ENCODE measurements at regions not wholly inside any gene's neighbourhood (a gene's known extent, or its start where the extent isn't known, plus 50 kb on each side); places are given as distances from the start of the nearest gene placed in this dataset.
"Not testable (repeated sequence)": the region's sequence is repeated elsewhere in the genome, so short reads cannot be mapped to it uniquely, and the experiment has no call there.

DNA sequence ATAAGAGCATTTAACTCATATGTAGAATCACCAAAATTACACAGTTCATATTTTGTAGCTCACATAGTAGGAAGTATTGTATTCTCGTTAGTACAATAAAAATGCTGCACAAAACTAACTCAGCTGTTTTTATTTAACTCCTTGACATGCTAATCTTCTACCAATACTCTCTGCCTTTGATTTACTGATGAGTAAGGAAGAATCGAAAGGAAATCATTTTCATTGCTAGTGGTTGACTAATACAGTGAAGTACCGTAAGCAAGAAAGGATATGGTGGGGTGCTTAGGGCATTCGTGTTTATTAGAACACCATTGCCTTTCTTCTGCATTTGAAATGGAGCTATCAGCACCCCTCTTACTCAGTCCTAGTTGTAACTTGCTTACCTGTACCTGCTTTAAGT, 1239.1 kb upstream of the TENM3 start:
- DNase-seq (ENCODE audit: low spot score): no peak

DNA sequence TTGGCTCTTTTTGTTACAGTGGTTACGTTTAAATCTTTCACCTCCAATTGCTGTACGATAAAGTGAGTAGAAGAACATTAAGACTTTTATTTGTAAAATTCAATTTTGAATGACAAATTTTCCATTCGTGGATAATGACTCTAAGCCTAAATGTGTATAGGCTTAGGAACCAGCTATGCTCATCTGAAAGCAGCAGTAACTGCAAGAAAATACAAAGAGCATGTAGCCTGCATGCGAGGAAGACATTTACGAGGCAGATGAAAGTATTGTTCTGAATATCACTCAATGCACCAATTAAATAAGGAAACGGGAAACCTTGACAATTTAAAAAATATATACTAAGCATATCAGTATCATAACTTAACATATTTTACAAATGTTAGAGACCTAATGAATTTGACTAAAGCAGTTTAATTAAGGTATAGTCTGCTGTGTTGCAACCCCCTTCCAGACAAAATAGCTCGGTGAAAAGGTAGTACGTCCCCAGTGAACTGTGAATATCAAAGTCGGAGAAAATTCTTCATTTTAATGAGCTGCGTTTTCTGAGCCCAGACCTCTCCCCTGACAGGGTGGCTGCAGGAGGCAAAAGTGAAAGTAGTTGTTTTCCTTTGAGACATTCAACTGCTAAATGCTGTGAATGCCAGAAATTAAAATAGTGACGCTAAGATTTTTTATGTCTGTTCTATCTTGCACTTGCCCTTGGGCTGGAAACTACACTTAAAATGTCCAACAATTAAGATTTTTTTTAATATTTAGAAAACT, 1236.5 kb upstream of the TENM3 start:
- no peak for DNase-seq (ENCODE audit: low spot score)

DNA sequence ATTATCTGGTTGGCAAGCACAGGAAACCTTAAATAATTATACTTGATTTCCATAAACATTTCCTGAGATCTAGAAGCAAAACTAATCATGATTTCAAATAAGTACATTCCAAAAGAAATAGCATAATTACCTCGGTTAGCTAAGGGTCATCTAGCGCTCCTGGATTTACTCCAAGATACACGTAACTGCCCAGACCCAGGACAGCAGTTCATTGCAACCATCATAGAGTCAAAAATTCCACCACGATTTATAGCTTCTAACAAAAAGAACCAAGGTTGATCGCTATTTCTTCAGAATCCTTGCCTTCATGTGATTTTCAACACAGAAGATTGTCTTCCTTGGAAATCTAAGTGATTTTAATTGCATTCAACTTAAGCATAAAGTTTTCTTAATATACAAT, 1235.5 kb upstream of the TENM3 start:
- no peak for DNase-seq (ENCODE audit: low spot score)

DNA sequence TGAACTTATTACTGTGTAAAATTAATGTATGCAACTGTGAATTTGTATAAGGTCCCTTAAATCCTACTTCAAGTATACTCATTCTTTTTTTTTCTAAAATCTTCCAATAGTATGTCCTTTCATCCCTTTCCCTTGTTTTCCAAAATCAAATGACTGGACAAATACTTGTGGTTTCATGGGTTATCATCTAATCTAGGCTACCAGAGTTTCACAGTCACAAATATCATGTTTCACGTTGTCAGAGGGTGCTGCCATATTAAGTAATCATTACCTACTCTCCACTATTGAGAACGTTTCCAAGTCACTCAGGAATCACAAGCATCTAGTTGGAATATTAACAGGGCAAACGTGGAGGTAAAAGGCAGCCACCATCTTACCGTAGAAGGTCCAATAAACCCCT, 1235.0 kb upstream of the TENM3 start:
- no peak for DNase-seq (ENCODE audit: low spot score)

DNA sequence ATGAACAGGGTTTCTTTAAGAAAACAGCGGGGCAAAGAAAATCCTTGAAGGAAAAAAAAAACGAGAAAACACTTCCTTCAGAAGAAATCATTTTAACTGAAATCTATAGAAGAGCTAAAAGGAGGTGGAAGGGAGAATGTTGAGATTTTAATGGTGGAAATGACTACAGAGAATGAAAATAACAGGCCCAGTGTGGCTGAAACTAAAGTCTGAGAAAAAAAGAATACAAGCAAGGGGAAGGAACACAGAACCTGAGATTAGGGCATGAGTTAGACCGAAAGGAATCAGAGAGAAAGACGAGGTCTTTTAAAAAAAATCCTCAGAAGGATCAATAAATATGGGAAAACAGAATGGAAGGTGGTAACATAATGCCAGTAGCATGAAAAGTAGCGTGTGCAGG, 1230.0 kb upstream of the TENM3 start:
- DNase-seq (ENCODE audit: low spot score): no peak

DNA sequence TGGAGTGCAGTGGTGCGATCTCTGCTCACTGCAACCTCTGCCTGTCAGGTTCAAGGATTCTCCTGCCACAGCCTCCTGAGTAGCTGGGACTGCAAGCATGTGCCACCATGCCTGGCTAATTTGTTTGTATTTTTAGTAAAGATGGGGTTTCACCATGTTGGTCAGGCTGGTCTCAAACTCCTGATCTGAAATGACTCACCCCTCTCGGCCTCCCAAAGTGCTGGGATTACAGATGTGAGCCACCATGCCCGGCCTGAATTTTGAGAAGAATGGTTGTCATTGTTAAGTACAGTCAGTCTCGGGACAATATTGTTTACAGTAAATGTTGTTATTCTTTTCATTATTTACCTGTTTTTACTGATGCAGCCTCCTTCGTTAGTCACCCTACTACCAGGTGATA, 1226.2 kb upstream of the TENM3 start:
- DNase-seq (ENCODE audit: low spot score): no peak

DNA sequence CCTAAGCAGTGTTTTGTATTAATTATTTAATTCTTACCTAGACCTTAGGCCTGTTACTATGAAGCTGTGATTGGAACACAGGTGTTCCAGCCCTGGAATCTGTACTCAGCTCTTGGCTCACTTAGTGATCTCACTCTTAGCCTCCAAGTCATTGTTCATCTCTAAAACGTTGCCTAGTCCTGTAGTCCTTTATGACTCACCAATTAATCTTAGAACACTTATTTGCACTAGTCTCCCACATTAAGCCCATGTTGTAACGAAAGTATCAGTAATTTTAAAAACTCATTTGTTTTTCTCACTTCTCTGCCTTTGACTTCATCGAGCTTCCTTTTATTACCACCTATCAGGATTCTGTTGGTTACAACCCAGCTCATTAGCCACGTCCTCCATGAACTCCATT, 1224.7 kb upstream of the TENM3 start:
- no peak for DNase-seq (ENCODE audit: low spot score)

DNA sequence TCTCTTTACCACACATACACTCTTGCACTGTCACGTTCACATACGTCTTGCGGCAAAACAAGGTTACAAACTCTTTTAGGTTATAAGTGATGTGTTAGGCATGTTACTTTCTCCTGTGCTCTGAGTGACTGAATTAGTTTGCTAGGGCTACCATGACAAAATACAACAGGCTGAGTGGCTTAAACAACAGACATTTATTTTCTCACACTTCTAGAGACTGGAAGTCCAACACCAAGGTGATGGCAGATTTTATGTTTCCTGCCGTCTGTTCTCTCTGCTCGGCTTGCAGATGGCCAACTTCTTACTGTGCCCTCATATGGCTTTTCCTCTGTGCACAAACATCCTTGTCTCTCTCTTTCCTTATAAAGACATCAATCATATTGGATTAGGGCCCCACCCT, 1224.3 kb upstream of the TENM3 start:
- no peak for DNase-seq (ENCODE audit: low spot score)

DNA sequence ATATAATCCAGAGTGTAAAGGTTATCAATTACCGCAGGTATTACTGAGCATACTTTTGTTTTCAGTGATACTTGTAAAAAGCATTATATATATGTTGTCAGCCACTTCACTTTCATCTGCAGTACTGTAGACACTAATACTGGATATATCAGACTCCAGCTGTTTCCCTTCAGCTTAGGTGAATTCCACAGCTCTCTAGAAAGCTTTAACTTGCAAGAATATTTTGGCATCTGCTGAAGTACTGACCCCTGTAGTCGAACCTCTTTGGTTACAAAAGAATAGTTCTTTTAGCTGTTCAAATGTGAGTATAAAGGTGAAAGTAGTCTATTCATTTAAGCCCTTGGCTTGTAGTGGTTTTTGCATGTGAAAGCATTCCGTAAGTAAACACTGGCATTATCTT, 1222.7 kb upstream of the TENM3 start:
- no peak for DNase-seq (ENCODE audit: low spot score)

DNA sequence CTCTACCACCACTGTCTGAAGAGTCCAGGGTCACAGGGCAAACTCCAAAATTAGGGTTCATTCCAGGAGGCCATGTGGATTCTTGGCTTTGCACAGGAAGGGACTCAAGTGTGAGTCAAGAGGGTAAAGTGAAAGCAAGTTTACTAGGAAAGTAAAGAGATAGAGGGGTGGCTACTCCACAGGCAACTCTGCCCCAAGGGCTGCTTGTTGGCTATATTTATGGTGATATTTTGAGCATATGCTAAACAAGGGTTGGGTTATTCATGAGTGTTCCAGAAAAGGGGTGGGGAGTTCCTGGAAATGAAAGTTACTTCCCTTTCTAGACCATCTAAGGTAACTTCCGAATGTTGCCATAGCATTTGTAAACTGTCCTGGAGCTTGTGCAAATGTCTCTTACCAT, 1222.0 kb upstream of the TENM3 start:
- DNase-seq (ENCODE audit: low spot score): no peak

DNA sequence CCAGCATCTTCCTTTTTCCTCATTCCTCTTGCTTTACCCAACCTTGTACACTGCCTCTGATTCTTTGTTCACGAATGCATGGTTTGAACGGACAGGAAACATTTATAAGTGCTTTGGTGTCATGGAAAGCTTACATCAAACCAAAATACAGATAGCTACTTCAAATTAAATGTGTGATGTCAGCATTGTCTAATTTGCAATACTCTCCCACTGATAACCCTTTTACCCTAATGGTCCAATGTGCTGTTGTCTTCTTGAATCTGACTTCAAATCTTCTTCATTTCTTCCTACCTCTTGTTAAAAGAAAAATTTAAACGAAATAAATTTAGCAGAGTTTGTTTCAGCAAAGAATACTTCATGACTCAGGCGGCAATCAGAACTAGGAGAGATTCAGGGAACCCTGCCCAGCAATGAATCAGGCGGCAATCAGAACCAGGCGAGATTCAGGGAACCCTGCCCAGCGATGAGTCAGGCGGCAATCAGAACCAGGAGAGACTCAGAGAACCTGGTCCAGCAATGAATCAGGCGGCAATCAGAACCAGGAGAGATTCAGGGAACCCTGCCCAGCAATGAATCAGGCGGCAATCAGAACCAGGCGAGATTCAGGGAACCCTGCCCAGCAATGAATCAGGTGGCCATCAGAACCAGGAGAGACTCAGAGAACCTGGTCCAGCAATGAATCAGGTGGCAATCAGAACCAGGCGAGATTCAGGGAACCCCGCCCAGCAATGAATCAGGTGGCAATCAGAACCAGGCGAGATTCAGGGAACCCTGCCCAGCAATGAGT, 1212.9 kb upstream of the TENM3 start:
- not testable (repeated sequence) for DNase-seq (ENCODE audit: low spot score)

DNA sequence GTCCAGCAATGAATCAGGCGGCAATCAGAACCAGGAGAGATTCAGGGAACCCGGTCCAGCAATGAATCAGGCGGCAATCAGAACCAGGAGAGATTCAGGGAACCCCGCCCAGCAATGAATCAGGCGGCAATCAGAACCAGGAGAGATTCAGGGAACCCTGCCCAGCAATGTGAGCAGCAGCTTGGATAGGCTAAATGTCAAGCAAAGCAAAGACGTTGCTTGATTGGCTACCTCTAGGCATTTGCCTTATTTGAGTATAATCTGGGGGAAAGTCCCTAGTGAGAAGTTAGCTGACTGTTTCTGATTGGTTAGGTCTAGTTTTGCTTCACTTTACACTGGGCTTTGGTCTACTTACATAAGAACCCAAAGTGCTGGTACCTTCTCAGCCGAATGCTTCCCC, 1212.2 kb upstream of the TENM3 start:
- no peak for DNase-seq (ENCODE audit: low spot score)

DNA sequence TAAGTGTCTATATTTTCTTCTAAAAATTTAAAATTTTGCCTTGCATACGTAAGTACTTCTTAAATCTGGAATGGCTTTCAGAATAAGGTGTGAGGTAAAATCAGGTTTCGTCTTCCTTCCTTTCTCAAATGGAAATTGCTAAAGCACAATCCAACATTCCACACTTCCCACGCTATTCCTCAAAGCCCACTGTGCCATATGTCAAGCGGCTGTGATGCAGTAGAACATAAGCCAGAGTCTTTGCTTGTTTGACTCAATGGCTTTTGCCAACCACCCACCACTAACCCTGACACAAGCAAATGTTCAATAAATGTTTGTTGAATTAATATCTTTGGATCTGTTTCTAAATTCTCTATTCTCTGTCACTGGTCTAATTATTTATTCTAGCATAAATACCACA, 1199.7 kb upstream of the TENM3 start:
- no peak for DNase-seq (ENCODE audit: low spot score)

DNA sequence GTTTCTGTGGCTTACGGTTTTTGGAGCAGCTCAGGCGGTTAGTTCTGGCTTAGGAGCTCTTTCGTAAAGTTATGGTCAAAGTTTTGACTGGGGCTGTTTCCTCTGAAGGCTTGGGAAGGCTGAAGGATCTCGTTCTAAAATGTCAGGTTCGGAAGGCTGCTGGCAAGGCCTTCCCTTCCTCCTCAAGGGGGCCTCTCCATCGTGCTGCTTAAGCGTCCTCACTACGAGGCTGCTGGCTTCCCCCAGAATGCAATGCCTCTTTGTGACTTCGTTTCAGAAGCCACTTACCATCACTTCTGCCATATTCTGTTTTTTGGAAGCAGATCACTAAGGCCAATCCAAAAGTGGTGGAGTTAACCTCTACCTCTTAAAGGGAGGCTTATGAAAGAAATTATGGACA, 1196.4 kb upstream of the TENM3 start:
- no peak for DNase-seq (ENCODE audit: low spot score)

DNA sequence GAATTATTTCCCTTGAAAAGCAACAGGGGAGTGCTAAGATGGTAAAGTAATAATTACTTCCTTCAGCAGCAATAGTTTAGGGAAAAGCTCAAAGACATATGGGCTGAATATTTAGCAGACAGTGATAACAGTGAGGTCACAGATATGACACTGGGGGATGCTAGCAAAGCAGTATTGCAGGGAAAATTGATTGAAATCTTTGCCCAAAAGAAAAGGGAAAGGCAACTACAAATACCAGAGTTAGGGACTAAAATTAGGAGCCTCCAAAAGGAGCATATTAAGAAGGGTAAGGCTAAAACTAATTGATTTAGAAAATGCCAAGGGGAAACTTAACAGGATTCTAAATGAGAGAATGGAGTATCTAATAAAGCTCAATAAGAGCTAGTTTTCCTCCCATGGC, 1191.3 kb upstream of the TENM3 start:
- DNase-seq (ENCODE audit: low spot score): no peak

DNA sequence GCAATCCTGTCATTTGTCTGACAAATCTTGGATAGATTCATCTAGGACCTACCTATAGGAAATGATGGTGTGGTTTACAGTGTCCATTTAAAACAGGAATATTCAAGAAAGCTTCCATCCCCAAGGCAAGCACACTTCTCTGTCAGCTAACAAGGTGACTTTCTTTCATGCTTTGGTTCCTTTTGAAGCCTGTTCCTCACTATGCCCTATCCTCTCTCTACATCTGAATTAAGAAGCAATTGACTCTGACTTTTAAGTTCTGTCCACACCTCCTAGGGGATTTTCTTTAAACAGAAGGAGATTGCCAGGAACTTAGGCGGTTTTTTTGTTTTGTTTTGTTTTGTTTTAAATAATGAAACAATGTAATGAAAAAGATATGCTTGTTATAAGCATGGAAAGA, 1181.4 kb upstream of the TENM3 start:
- no peak for DNase-seq (ENCODE audit: low spot score)

DNA sequence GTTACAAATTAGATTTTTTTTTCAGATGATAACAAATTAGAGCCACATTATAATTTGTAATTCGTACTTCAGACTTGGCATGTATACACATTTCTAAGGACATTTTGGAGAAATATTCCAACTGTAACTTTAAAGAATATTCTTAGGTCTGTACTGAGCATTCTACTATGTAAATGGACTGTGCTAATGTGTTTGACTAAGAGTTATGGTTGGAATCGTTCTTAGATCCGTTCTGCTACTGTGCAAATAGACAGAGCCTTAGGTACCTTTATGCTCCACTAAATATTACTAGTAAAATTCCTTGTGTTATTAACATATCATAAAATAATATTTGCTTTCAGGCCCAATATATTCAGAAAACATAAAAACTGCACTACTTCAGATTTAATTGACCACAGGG, 1180.0 kb upstream of the TENM3 start:
- no peak for DNase-seq (ENCODE audit: low spot score)

DNA sequence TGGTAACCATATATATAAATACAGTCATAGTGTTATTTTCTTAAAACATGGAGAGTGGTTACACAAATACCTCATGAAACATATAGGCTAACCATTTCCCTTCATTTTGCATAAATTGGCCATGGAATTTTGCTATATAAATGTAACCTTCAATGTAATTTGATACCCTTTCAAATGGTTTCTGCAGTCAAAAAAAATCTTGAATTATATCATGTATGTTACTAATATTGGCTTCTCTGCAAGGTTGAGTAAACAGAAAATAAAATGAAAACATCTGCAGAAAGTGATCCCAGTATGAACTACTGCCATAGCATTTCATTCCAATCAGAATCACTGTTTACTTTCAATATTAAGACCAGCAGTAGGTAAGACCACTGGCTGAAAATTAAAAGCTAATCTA, 1165.9 kb upstream of the TENM3 start:
- no peak for DNase-seq (ENCODE audit: low spot score)

DNA sequence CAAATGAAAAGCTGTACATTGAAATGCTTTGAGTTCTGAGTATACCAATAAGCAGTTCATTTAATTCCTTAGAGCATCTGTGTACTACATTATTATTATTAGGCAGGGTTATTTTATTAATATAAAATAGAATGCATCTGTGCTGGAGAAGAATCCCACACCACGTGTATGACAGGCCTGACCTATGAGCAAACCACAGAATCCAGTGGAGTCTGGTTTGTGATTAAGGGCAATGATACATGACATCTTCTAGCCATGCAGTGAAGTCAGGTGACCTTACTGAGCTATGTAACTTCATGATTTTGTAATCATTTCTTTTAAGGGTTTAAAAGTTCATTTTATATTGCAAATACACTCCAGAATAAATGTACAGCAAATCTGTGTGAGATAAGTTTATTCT, 1165.0 kb upstream of the TENM3 start:
- no peak for DNase-seq (ENCODE audit: low spot score)

DNA sequence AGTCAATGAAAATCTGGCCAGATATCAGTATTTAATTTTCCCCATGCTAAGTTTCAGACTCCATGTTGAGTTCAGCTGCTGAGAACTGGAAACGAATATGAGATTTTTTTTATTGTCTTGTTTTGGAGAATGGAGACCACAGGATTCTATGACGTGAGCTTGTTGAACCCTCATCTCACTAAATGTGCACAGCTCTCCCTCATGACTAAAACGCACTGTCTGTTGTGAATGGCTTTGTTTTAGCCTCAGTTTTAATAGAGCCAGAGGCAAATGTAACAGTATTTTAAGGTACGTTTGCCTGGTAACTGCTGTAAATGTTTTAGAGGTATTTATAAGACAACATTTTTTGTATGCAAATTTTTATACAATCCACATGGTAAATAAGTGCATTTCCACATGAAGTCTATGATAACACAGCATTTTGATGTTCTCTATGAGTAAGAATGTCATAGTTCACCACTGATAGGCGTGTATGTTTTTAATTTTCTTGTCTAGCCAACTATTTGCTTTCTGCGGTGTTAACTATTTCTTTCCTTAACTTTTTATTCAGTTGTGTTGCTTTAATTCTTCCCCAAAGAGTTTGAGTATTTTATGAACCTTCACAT, 1159.3 kb upstream of the TENM3 start:
- no peak for DNase-seq (ENCODE audit: low spot score)

DNA sequence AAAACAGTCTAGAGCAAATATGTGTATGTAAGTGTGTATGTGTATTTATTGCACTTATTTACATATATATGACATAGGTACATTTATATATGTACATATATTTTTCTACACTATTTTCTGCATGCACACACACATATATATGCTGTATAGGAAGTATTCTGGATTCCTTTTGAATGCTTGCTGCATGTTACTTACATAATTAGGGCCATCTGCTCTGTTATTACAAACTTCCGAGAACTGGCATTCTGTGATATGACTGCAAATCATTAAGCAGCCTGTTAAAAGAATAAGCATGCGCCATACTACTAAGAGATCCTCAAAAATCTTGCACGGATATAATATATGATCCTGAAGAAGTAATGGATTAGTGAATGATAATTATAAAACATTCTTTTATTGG, 1157.6 kb upstream of the TENM3 start:
- no peak for DNase-seq (ENCODE audit: low spot score)

DNA sequence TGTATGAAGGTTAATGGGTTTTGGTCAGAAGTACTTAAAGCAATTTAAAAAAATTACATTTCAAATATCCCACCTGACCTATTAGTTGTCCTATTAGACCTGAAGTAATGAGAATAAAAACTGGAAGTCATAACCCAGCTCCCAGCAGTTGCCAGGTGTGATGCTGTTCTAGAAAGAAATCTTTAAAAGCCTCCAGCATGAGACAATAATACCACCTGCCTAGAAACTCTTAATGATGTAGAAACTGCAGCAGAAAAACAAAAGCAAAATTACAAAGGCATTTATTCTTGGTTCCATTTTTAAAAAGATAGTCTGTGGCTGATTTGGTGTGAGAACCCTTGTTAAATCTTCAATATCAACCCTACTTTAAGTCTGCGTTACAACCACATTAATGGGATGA, 1137.7 kb upstream of the TENM3 start:
- DNase-seq (ENCODE audit: low spot score): no peak

DNA sequence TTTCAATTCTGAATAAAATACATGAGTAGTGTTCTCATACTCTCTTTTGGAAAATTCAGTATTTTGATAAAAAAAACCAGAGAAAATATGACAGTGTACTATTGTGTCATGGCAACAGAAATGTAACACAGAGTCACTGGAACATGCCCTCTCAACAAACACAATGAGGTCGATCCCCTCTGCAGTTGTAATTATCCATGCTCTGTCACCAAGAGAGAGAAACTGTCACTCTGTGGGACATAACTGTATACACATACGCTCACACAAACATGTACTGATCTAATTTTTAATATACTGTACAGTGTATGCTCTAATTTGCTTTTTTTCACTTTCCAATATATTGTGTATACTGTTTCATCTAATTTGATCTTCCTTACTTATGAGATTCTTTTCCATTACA, 1136.8 kb upstream of the TENM3 start:
- DNase-seq (ENCODE audit: low spot score): no peak

Measured in germinal center (tissue), 1 donor.